MG63 (cell line): ENCODE measurements at regions not wholly inside any gene's neighbourhood (a gene's known extent, or its start where the extent isn't known, plus 50 kb on each side); places are given as distances from the start of the nearest gene placed in this dataset.
"Not testable (repeated sequence)": the region's sequence is repeated elsewhere in the genome, so short reads cannot be mapped to it uniquely, and the experiment has no call there.

Source experiments
- DNase-seq: peaks from one replicate; pipeline ENCODE4 v3.0.0-alpha.2; 2020
- H3K27me3 ChIP-seq: fragments of 250-450 bp; sonication (Bioruptor Pico); 2 replicates; pipeline ENCODE4 v1.5.1; 2020; ENCODE audit warnings: mild to moderate bottlenecking, moderate library complexity
- H3K36me3 ChIP-seq: fragments of 250-450 bp; sonication (Bioruptor Pico); 2 replicates; pipeline ENCODE4 v1.5.1; 2020; ENCODE audit warnings: mild to moderate bottlenecking, moderate library complexity
- H3K4me3 ChIP-seq: fragments of 250-450 bp; sonication (Bioruptor Pico); 2 replicates; pipeline ENCODE4 v1.5.1; 2020; ENCODE audit warnings: mild to moderate bottlenecking, moderate library complexity
- H3K9me3 ChIP-seq: fragments of 250-450 bp; sonication (Bioruptor Pico); 2 replicates; pipeline ENCODE4 v1.5.1; 2020; ENCODE audit warnings: mild to moderate bottlenecking, moderate library complexity

- H3K36me3 ChIP-seq: no peaks in the 10 kb centered on the region
- H3K9me3 ChIP-seq: no peaks in the 10 kb centered on the region
- no peak overlapping the region for H3K4me3 ChIP-seq
- DNase-seq: no peak
- no peaks in the 10 kb centered on the region; the same call in 1 of the 2 replicates for H3K27me3 ChIP-seq
These were observed 887.3 kb downstream of the DIAPH3 start for GRCh38 chr13:59276436-59276835.

- no peaks in the 10 kb centered on the region for H3K36me3 ChIP-seq
- H3K9me3 ChIP-seq: no peaks in the 10 kb centered on the region
- DNase-seq: no peak
- no peak overlapping the region for H3K4me3 ChIP-seq
- no peaks in the 10 kb centered on the region; the same call in 1 of the 2 replicates for H3K27me3 ChIP-seq
These were observed 886.6 kb downstream of the DIAPH3 start for GRCh38 chr13:59277106-59277505.

- no peak for DNase-seq
These were observed 884.7 kb downstream of the DIAPH3 start for GRCh38 chr13:59279028-59279427.

GRCh38 chr13:59279576-59279975, 884.2 kb downstream of the DIAPH3 start:
- no peaks in the 10 kb centered on the region; the same call in 1 of the 2 replicates for H3K27me3 ChIP-seq
- no peak for DNase-seq

More at GRCh38 chr13:59279028-59279427, 884.7 kb downstream of the DIAPH3 start:
- H3K4me3 ChIP-seq: no peak overlapping the region
- H3K27me3 ChIP-seq: no peaks in the 10 kb centered on the region; the same call in 1 of the 2 replicates
- no peaks in the 10 kb centered on the region for H3K9me3 ChIP-seq
- H3K36me3 ChIP-seq: no peaks in the 10 kb centered on the region

GRCh38 chr13:59280297-59280696, 883.4 kb downstream of the DIAPH3 start:
- H3K36me3 ChIP-seq: no peaks in the 10 kb centered on the region
- H3K27me3 ChIP-seq: no peaks in the 10 kb centered on the region; the same call in 1 of the 2 replicates
- H3K9me3 ChIP-seq: no peaks in the 10 kb centered on the region
- H3K4me3 ChIP-seq: no peak overlapping the region
- no peak for DNase-seq

More at GRCh38 chr13:59279576-59279975, 884.2 kb downstream of the DIAPH3 start:
- no peak overlapping the region for H3K4me3 ChIP-seq
- H3K36me3 ChIP-seq: no peaks in the 10 kb centered on the region
- no peaks in the 10 kb centered on the region for H3K9me3 ChIP-seq

GRCh38 chr13:59281453-59281852, 882.3 kb downstream of the DIAPH3 start:
- Histone ChIP-seq H3K4me3 (no peak overlapping the region), H3K36me3 (no peaks in the 10 kb centered on the region), H3K9me3 (no peaks in the 10 kb centered on the region), H3K27me3 (no peaks in the 10 kb centered on the region; the same call in 1 of the 2 replicates)
- DNase-seq: no peak

- not testable (repeated sequence) for H3K36me3 ChIP-seq, H3K4me3 ChIP-seq, H3K9me3 ChIP-seq, DNase-seq, H3K27me3 ChIP-seq
These were observed 871.5 kb downstream of the DIAPH3 start for GRCh38 chr13:59292240-59292639.

GRCh38 chr13:59299584-59299983, 864.1 kb downstream of the DIAPH3 start:
- no peaks in the 10 kb centered on the region for H3K9me3 ChIP-seq
- no peaks in the 10 kb centered on the region for H3K27me3 ChIP-seq
- DNase-seq: no peak
- H3K36me3 ChIP-seq: no peaks in the 10 kb centered on the region
- no peak overlapping the region for H3K4me3 ChIP-seq

- H3K36me3 ChIP-seq: no peaks in the 10 kb centered on the region
- H3K4me3 ChIP-seq: no peak overlapping the region
- DNase-seq: no peak
- H3K9me3 ChIP-seq: no peaks in the 10 kb centered on the region
- no peaks in the 10 kb centered on the region for H3K27me3 ChIP-seq
These were observed 863.2 kb downstream of the DIAPH3 start for GRCh38 chr13:59300355-59301173.

GRCh38 chr13:59301174-59301567, 862.6 kb downstream of the DIAPH3 start:
- Histone ChIP-seq H3K4me3 (no peak overlapping the region), H3K36me3 (no peaks in the 10 kb centered on the region), H3K27me3 (no peaks in the 10 kb centered on the region), H3K9me3 (no peaks in the 10 kb centered on the region)
- no peak for DNase-seq

GRCh38 chr13:59303433-59303832, 860.3 kb downstream of the DIAPH3 start:
- no peak for DNase-seq
- H3K36me3 ChIP-seq: no peaks in the 10 kb centered on the region
- H3K27me3 ChIP-seq: no peaks in the 10 kb centered on the region
- no peak overlapping the region for H3K4me3 ChIP-seq
- no peaks in the 10 kb centered on the region for H3K9me3 ChIP-seq

- no peak overlapping the region for H3K4me3 ChIP-seq
- H3K27me3 ChIP-seq: no peaks in the 10 kb centered on the region
- H3K9me3 ChIP-seq: no peaks in the 10 kb centered on the region
- no peaks in the 10 kb centered on the region for H3K36me3 ChIP-seq
- DNase-seq: no peak
These were observed 859.1 kb downstream of the DIAPH3 start for GRCh38 chr13:59304596-59304995.

GRCh38 chr13:59305896-59306295, 857.8 kb downstream of the DIAPH3 start:
- DNase-seq: no peak
- H3K9me3 ChIP-seq: no peaks in the 10 kb centered on the region
- no peaks in the 10 kb centered on the region for H3K36me3 ChIP-seq
- H3K27me3 ChIP-seq: no peaks in the 10 kb centered on the region
- H3K4me3 ChIP-seq: no peak overlapping the region

- Histone ChIP-seq H3K4me3 (no peak overlapping the region), H3K27me3 (no peaks in the 10 kb centered on the region), H3K9me3 (no peaks in the 10 kb centered on the region), H3K36me3 (no peaks in the 10 kb centered on the region)
- no peak for DNase-seq
These were observed 851.0 kb downstream of the DIAPH3 start for GRCh38 chr13:59312776-59313175.

GRCh38 chr13:59318320-59318930, 845.3 kb downstream of the DIAPH3 start:
- peak; percentile 41 for DNase-seq
- H3K4me3 ChIP-seq: no peak overlapping the region
- H3K27me3 ChIP-seq: no peaks in the 10 kb centered on the region
- H3K36me3 ChIP-seq: no peaks in the 10 kb centered on the region
- H3K9me3 ChIP-seq: no peaks in the 10 kb centered on the region

- Histone ChIP-seq H3K9me3 (no peaks in the 10 kb centered on the region), H3K27me3 (no peaks in the 10 kb centered on the region), H3K36me3 (no peaks in the 10 kb centered on the region), H3K4me3 (no peak overlapping the region)
- no peak for DNase-seq
These were observed 844.5 kb downstream of the DIAPH3 start for GRCh38 chr13:59319276-59319675.

GRCh38 chr13:59320021-59320420, 843.7 kb downstream of the DIAPH3 start:
- DNase-seq: no peak
- no peaks in the 10 kb centered on the region for H3K36me3 ChIP-seq
- no peaks in the 10 kb centered on the region for H3K27me3 ChIP-seq
- no peaks in the 10 kb centered on the region for H3K9me3 ChIP-seq
- no peak overlapping the region for H3K4me3 ChIP-seq

GRCh38 chr13:59324401-59324800, 839.3 kb downstream of the DIAPH3 start:
- H3K36me3 ChIP-seq, H3K4me3 ChIP-seq, H3K9me3 ChIP-seq, DNase-seq, H3K27me3 ChIP-seq: not testable (repeated sequence)
